Hepatocyte (in vitro differentiated cells): ENCODE measurements at regions not wholly inside any gene's neighbourhood (a gene's known extent, or its start where the extent isn't known, plus 50 kb on each side); places are given as distances from the start of the nearest gene placed in this dataset.
"Not testable (repeated sequence)": the region's sequence is repeated elsewhere in the genome, so short reads cannot be mapped to it uniquely, and the experiment has no call there.

Experiments
- DNase-seq: peaks from one replicate; pipeline ENCODE4 v3.0.0-alpha.2; 2016; ENCODE audit warnings: low spot score
- H2AFZ ChIP-seq: fragments of 200-600 bp; sonication (generic); 2 replicates; pipeline ENCODE4 v1.6.0; 2016; ENCODE audit warnings: antibody characterized with exemption, mild to moderate bottlenecking
- H3K27ac ChIP-seq: fragments of 200-600 bp; sonication (generic); 2 replicates; pipeline ENCODE4 v1.5.1; 2016; ENCODE audit warnings: mild to moderate bottlenecking
- H3K27me3 ChIP-seq: fragments of 200-600 bp; sonication (generic); 2 replicates; pipeline ENCODE4 v1.6.1; 2016
- H3K36me3 ChIP-seq: fragments of 200-600 bp; sonication (generic); replicated peaks from 2 replicates; pipeline ENCODE4 v1.5.1; 2016; ENCODE audit warnings: low read depth; ENCODE audit not compliant: insufficient read depth
- H3K4me1 ChIP-seq: fragments of 200-600 bp; sonication (generic); 2 replicates; pipeline ENCODE4 v1.5.1; 2016; ENCODE audit warnings: mild to moderate bottlenecking, moderate library complexity; ENCODE audit not compliant: insufficient read depth
- H3K4me2 ChIP-seq: fragments of 200-600 bp; sonication (generic); 2 replicates; pipeline ENCODE4 v1.6.0; 2016
- H3K4me3 ChIP-seq: fragments of 200-600 bp; sonication (generic); 2 replicates; pipeline ENCODE4 v1.5.1; 2016; ENCODE audit warnings: mild to moderate bottlenecking
- H3K79me2 ChIP-seq: fragments of 200-600 bp; sonication (generic); 2 replicates; pipeline ENCODE4 v1.6.0; 2017; ENCODE audit warnings: mild to moderate bottlenecking
- H3K9me2 ChIP-seq: fragments of 200-600 bp; sonication (generic); replicated peaks from 2 replicates; pipeline ENCODE4 v1.6.0; 2017; ENCODE audit warnings: mild to moderate bottlenecking; ENCODE audit not compliant: insufficient read depth
- H3K9me3 ChIP-seq: fragments of 200-600 bp; sonication (generic); 2 replicates; pipeline ENCODE4 v1.5.1; 2016; ENCODE audit warnings: low read depth, mild to moderate bottlenecking
- H4K20me1 ChIP-seq: fragments of 200-600 bp; sonication (generic); 2 replicates; pipeline ENCODE4 v1.6.0; 2016; ENCODE audit warnings: mild to moderate bottlenecking; ENCODE audit not compliant: insufficient read depth, poor library complexity, severe bottlenecking
- CTCF ChIP-seq: fragments of 200-600 bp; sonication (generic); IDR thresholded peaks from 2 replicates; pipeline ENCODE4 v1.5.1; 2016; ENCODE audit warnings: antibody characterized with exemption, mild to moderate bottlenecking; ENCODE audit not compliant: poor library complexity
- EZH2 ChIP-seq: fragments of 200-600 bp; sonication (generic); IDR thresholded peaks from 2 replicates; pipeline ENCODE4 v1.6.1; 2016; ENCODE audit warnings: antibody characterized with exemption, mild to moderate bottlenecking, borderline replicate concordance
- EZH2phosphoT487 ChIP-seq: fragments of 200-600 bp; sonication (generic); IDR thresholded peaks from one replicate; pipeline ENCODE4 v1.6.1; 2018; ENCODE audit warnings: antibody characterized with exemption, mild to moderate bottlenecking, low read depth, moderate library complexity; ENCODE audit not compliant: unreplicated experiment, severe bottlenecking
- WGBS: methylation state at CpG from one replicate; pipeline ENCODE4 v1.1.6; 2016; ENCODE audit warnings: low lambda C conversion rate; ENCODE audit errors: missing lambda C conversion rate; 5-methylcytosine and 5-hydroxymethylcytosine counted together

- not testable (repeated sequence) for H3K4me3 ChIP-seq, H3K36me3 ChIP-seq, H3K9me3 ChIP-seq, DNase-seq, H3K4me1 ChIP-seq, H3K79me2 ChIP-seq, H3K9me2 ChIP-seq, H3K27me3 ChIP-seq, H3K27ac ChIP-seq, H2AFZ ChIP-seq, H4K20me1 ChIP-seq, H3K4me2 ChIP-seq
- peak; percentile 61 for TF ChIP-seq CTCF
- 53% methylated on average over 17 of the region's 17 CpGs for WGBS
Measured at GRCh38 chr3:156043832-156044633, 76.3 kb upstream of the KCNAB1 start.

GRCh38 chr3:156044634-156044975, 75.8 kb upstream of the KCNAB1 start:
- H3K4me1 ChIP-seq = no peaks in the 10 kb centered on the region
- H3K27me3 ChIP-seq = no peaks in the 10 kb centered on the region
- H3K79me2 ChIP-seq = no peaks in the 10 kb centered on the region
- no peaks in the 10 kb centered on the region for H4K20me1 ChIP-seq
- TF ChIP-seq EZH2phosphoT487 (no peak), CTCF (no peak), EZH2 (no peak)
- no peak overlapping the region for H2AFZ ChIP-seq
- no peak for DNase-seq
- no peak overlapping the region for H3K4me3 ChIP-seq
- H3K9me3 ChIP-seq = no peaks in the 10 kb centered on the region
- H3K4me2 ChIP-seq = no peak overlapping the region
- no peaks in the 10 kb centered on the region for H3K9me2 ChIP-seq
- no peaks in the 10 kb centered on the region for H3K36me3 ChIP-seq
- 98% methylated on average over 13 of the region's 13 CpGs for WGBS
- no peak overlapping the region for H3K27ac ChIP-seq

- H4K20me1 ChIP-seq, H3K27ac ChIP-seq, H3K9me2 ChIP-seq, H3K4me1 ChIP-seq, H2AFZ ChIP-seq, H3K27me3 ChIP-seq, H3K9me3 ChIP-seq, DNase-seq, H3K79me2 ChIP-seq, H3K36me3 ChIP-seq, H3K4me3 ChIP-seq, H3K4me2 ChIP-seq: not testable (repeated sequence)
- WGBS = 89% methylated on average over 3 of the region's 3 CpGs
Measured at GRCh38 chr3:156048483-156048882, 71.9 kb upstream of the KCNAB1 start.

GRCh38 chr3:156050918-156051317, 69.5 kb upstream of the KCNAB1 start:
- H3K4me2 ChIP-seq = no peak overlapping the region
- no peaks in the 10 kb centered on the region for H3K27me3 ChIP-seq
- no peak overlapping the region for H2AFZ ChIP-seq
- no peaks in the 10 kb centered on the region for H3K9me3 ChIP-seq
- no peaks in the 10 kb centered on the region for H4K20me1 ChIP-seq
- DNase-seq = no peak
- no peak overlapping the region for H3K4me3 ChIP-seq
- no peaks in the 10 kb centered on the region for H3K36me3 ChIP-seq
- no peak for TF ChIP-seq CTCF
- TF ChIP-seq EZH2 = no peak
- TF ChIP-seq EZH2phosphoT487 = no peak
- 96% methylated on average over 1 of the region's 1 CpG for WGBS
- no peaks in the 10 kb centered on the region for H3K79me2 ChIP-seq
- H3K4me1 ChIP-seq = no peaks in the 10 kb centered on the region
- no peaks in the 10 kb centered on the region for H3K9me2 ChIP-seq
- H3K27ac ChIP-seq = no peak overlapping the region
